ENCODE measurements at regions not wholly inside any gene's neighbourhood (a gene's known extent, or its start where the extent isn't known, plus 50 kb on each side); places are given as distances from the start of the nearest gene placed in this dataset.

DNA sequence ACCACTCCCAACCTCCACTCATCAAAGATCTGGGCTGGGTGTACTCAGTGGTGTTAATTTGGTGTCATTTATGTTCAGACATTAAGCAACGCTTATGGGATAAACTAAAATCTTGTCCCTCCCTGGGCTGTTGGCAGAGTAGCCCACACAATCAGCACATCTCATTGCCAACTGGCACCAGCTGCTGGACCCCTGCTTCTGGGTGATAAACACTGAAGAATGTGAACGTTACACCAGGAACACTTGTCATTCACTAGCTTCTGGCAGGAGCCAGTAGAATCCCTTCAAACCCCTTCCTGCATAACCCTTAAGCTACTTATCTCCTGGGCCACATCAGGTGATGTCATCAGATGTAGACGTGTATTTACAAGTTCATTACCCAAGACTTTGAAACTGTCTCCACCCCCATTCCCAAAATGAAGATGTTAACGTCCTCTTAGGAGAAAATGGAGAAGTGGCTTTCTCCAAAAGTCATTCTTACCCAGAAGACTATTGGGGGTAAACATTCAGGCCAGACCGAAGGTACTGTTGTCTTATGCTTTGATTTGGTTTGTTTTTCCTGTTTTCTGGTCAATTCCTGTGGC lies 107.8 kb upstream of the CD93 start (continued):
- TF ChIP-seq, protein P1, sequence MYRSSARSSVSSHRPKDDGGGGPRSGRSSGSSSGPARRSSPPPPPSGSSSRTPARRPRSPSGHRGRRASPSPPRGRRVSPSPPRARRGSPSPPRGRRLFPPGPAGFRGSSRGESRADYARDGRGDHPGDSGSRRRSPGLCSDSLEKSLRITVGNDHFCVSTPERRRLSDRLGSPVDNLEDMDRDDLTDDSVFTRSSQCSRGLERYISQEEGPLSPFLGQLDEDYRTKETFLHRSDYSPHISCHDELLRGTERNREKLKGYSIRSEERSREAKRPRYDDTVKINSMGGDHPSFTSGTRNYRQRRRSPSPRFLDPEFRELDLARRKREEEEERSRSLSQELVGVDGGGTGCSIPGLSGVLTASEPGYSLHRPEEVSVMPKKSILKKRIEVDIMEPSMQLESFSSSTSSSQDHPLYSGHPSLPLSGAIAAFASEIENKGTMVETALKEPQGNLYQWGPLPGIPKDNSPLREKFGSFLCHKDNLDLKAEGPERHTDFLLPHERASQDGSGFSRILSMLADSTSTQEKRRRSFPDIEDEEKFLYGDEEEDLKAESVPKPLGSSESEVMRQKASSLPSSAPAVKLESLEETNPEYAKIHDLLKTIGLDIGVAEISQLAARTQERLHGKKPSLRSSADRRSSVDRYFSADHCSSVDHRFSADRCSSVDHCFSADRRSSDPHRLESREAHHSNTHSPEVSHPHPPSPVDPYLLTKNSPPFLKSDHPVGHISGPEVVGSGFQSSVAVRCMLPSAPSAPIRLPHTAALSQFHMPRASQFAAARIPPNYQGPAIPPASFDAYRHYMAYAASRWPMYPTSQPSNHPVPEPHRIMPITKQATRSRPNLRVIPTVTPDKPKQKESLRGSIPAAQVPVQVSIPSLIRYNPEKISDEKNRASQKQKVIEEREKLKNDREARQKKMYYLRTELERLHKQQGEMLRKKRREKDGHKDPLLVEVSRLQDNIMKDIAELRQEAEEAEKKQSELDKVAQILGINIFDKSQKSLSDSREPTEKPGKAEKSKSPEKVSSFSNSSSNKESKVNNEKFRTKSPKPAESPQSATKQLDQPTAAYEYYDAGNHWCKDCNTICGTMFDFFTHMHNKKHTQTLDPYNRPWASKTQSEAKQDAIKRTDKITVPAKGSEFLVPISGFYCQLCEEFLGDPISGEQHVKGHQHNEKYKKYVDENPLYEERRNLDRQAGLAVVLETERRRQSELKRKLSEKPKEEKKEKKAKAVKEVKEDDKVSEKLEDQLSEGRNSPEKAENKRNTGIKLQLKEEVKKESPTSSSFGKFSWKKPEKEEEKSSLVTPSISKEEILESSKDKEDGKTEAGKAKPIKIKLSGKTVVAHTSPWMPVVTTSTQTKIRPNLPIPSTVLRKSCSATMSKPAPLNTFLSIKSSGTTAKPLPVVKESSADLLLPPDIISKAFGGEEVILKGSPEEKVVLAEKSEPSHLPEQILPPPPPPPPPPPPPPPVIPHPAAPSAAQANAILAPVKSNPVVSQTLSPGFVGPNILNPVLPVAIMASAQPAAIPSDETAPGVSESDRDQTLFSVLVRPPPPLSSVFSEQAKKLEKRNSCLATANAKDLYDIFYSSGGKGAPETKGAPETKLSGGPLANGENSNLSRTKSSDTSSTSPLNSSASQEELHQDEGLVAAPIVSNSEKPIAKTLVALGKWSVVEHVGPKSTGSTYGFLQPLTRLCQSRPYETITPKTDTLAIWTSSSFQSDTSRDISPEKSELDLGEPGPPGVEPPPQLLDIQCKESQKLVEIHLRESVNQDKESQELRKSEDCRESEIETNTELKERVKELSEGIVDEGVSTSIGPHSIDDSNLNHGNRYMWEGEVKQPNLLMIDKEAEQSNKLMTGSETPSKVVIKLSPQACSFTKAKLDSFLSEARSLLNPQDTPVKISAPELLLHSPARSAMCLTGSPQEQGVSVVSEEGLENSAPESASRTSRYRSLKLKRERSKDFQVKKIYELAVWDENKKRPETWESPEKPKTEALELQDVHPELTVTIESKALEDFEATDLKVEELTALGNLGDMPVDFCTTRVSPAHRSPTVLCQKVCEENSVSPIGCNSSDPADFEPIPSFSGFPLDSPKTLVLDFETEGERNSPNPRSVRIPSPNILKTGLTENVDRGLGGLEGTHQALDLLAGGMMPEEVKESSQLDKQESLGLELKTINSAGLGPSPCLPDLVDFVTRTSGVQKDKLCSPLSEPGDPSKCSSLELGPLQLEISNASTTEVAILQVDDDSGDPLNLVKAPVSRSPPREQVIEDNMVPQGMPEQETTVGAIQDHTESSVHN (IDR thresholded peaks at IDR 0.05; ENCODE audit: borderline replicate concordance in 1 of 2, low read depth in 1 of 2) = no peak
- TF ChIP-seq CEBPB (tag; IDR thresholded peaks at IDR 0.05) = peak; percentile 77
- no peak for TF ChIP-seq ZNF184 (CRISPR knock-in tag; IDR thresholded peaks at IDR 0.05)
- no peak for TF ChIP-seq SMARCA4 (IDR thresholded peaks at IDR 0.05)
- TF ChIP-seq HCFC1 (IDR thresholded peaks at IDR 0.05; ENCODE audit: low read depth, low read length) = peak; percentile 32; the same call in 1 of the 2 replicates
- TF ChIP-seq GTF2A2 (tag; IDR thresholded peaks at IDR 0.05) = no peak
- no peak for TF ChIP-seq GTF2E2 (tag; IDR thresholded peaks at IDR 0.05)
- TF ChIP-seq GABPA (tag; conservative IDR thresholded peaks at IDR 0.05; ENCODE audit: low read depth) = no peak
- TF ChIP-seq, protein P2, sequence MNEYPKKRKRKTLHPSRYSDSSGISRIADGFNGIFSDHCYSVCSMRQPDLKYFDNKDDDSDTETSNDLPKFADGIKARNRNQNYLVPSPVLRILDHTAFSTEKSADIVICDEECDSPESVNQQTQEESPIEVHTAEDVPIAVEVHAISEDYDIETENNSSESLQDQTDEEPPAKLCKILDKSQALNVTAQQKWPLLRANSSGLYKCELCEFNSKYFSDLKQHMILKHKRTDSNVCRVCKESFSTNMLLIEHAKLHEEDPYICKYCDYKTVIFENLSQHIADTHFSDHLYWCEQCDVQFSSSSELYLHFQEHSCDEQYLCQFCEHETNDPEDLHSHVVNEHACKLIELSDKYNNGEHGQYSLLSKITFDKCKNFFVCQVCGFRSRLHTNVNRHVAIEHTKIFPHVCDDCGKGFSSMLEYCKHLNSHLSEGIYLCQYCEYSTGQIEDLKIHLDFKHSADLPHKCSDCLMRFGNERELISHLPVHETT (CRISPR knock-in tag; conservative IDR thresholded peaks at IDR 0.05 in 1 of 2, IDR thresholded peaks at IDR 0.05 in 1 of 2) = no peak
- no peak for TF ChIP-seq CGGBP1 (CRISPR knock-in tag; IDR thresholded peaks at IDR 0.05)
- no peak for TF ChIP-seq NELFE (IDR thresholded peaks at IDR 0.05; ENCODE audit: insufficient read depth, insufficient read length)
- peak; percentile 68; the same call in 1 of the 2 replicates for TF ChIP-seq CC2D1A (IDR thresholded peaks at IDR 0.05)
- no peak for TF ChIP-seq CCAR2 (IDR thresholded peaks at IDR 0.05; ENCODE audit: low read depth, low read length)
- TF ChIP-seq, protein P3, sequence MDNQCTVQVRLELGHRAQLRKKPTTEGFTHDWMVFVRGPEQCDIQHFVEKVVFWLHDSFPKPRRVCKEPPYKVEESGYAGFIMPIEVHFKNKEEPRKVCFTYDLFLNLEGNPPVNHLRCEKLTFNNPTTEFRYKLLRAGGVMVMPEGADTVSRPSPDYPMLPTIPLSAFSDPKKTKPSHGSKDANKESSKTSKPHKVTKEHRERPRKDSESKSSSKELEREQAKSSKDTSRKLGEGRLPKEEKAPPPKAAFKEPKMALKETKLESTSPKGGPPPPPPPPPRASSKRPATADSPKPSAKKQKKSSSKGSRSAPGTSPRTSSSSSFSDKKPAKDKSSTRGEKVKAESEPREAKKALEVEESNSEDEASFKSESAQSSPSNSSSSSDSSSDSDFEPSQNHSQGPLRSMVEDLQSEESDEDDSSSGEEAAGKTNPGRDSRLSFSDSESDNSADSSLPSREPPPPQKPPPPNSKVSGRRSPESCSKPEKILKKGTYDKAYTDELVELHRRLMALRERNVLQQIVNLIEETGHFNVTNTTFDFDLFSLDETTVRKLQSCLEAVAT (IDR thresholded peaks at IDR 0.05) = no peak
- TF ChIP-seq MYBL2 (IDR thresholded peaks at IDR 0.05; ENCODE audit: low read depth) = peak; percentile 44; the same call in 1 of the 2 replicates
- TF ChIP-seq MYBL2 (CRISPR knock-in tag; IDR thresholded peaks at IDR 0.05; ENCODE audit: borderline replicate concordance) = no peak
- no peak for TF ChIP-seq ZNF324 (CRISPR knock-in tag; IDR thresholded peaks at IDR 0.05)
- no peak for TF ChIP-seq NCOA2 (IDR thresholded peaks at IDR 0.05; ENCODE audit: partially characterized antibody in 2 of 2)
